ENCODE measurements at regions not wholly inside any gene's neighbourhood (a gene's known extent, or its start where the extent isn't known, plus 50 kb on each side); places are given as distances from the start of the nearest gene placed in this dataset.

DNA sequence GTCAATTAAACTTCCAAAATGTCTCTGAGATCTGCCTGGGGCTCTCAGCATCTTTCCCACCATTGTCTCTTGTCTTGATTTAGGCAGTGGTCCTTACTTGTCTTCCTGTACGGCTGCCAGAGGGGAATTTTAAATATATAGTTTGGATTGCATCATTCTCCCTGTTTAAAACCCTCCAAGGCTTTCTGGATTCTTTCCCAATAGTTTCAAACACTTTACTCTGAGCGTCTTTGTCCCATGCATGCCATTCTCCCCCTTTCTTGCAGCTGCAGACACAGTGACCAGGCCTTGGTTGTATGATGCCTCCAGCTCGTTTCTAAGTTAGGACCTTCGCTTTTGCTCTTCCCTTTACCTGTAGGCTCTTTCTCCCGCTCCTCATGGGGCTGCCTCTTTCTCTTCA lies 323.3 kb upstream of the CTNNB1 start:
- H3K4me3 ChIP-seq (ENCODE audit: control insufficient read depth, low read depth, low read length) = no peak overlapping the region
- no peak for TF ChIP-seq CTCF (conservative IDR thresholded peaks at IDR 0.05; ENCODE audit: control insufficient read depth, insufficient read depth, low read depth, low read length)
- DNase-seq (ENCODE audit: low read depth) = no peak

GRCh38 chr3:40876496-40876895 lies 322.8 kb upstream of the CTNNB1 start:
- DNase-seq (ENCODE audit: low read depth) = no peak
- no peak overlapping the region for H3K4me3 ChIP-seq (ENCODE audit: control insufficient read depth, low read depth, low read length)
- no peak for TF ChIP-seq CTCF (conservative IDR thresholded peaks at IDR 0.05; ENCODE audit: control insufficient read depth, insufficient read depth, low read depth, low read length)

- H3K4me3 ChIP-seq (ENCODE audit: control insufficient read depth, low read depth, low read length) = no peak overlapping the region
- peak; percentile 64 for DNase-seq (ENCODE audit: low read depth)
- TF ChIP-seq CTCF (conservative IDR thresholded peaks at IDR 0.05; ENCODE audit: control insufficient read depth, insufficient read depth, low read depth, low read length) = no peak
Observed at GRCh38 chr3:40877631-40878463, 321.5 kb upstream of the CTNNB1 start.

DNA sequence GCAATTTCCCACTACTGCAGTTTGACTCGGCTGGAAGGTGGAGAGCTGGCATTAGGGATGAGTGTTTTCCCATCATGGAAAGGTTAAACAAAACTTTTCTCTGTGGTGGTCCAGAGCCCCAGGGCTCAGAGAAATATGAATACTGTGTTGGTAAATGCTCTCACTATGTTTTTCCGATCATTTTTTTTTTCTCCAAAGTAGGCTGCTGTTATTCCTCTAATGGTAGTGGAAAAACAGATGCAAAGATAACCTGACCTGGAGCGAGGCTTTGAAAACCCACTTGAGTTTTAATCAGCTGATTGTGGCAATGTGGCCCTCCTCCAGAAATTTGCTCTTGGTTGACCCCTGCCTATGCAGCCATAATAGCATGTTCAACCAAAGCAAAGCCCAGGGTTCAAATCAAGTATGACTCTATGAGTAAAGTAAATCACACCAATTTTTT lies 320.8 kb upstream of the CTNNB1 start:
- H3K4me3 ChIP-seq (ENCODE audit: control insufficient read depth, low read depth, low read length) = no peak overlapping the region
- TF ChIP-seq CTCF (conservative IDR thresholded peaks at IDR 0.05; ENCODE audit: control insufficient read depth, insufficient read depth, low read depth, low read length) = no peak
- DNase-seq (ENCODE audit: low read depth) = no peak

GRCh38 chr3:40885430-40885829 lies 313.9 kb upstream of the CTNNB1 start:
- no peak for TF ChIP-seq CTCF (conservative IDR thresholded peaks at IDR 0.05; ENCODE audit: control insufficient read depth, insufficient read depth, low read depth, low read length)
- no peak for DNase-seq (ENCODE audit: low read depth)
- no peak overlapping the region for H3K4me3 ChIP-seq (ENCODE audit: control insufficient read depth, low read depth, low read length)

GRCh38 chr3:40886660-40887425 lies 312.5 kb upstream of the CTNNB1 start:
- no peak for TF ChIP-seq CTCF (conservative IDR thresholded peaks at IDR 0.05; ENCODE audit: control insufficient read depth, insufficient read depth, low read depth, low read length)
- H3K4me3 ChIP-seq (ENCODE audit: control insufficient read depth, low read depth, low read length) = no peak overlapping the region
- DNase-seq (ENCODE audit: low read depth) = no peak

Measured in fibroblast of mammary gland (primary cell).